ENCODE measurements at regions not wholly inside any gene's neighbourhood (a gene's known extent, or its start where the extent isn't known, plus 50 kb on each side); places are given as distances from the start of the nearest gene placed in this dataset.

GRCh38 chr13:80844164-80844563 is 503.2 kb upstream of the SPRY2 start:
- peaks cover 0 to 12% of the 10 kb centered on the region in 2 donors for H3K9me3 ChIP-seq (replicated peaks in 1 of 2; ENCODE audit: control insufficient read depth in 2 of 2, insufficient read depth in 1 of 2, low read depth in 1 of 2, low read length in 2 of 2)
- H3K4me2 ChIP-seq (ENCODE audit: insufficient read depth, low read length, poor library complexity, severe bottlenecking), result no peak overlapping the region
- DNase-seq (ENCODE audit: low spot score), result no peak

DNA sequence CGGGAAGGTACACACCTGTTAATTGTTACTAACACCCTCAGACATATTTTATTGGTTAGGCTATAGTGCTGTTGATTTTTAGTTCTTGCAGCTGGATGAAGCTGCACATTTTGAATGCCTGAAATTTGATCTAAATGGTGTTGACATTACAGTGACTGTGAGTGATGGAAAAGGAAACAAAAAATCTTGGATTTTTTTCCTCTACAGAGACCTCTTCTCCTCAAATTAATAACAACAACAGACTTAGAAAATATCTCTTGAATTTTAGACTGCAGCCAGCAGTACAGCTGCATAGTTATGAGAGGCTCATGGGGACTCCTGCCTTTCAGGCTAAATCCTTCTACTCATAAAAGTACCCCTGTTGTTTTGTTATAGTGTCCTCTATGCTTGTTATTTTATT is 500.5 kb upstream of the SPRY2 start:
- Histone ChIP-seq H3K4me2 (ENCODE audit: insufficient read depth, low read length, poor library complexity, severe bottlenecking) (no peak overlapping the region), H2BK12ac (ENCODE audit: low read length) (no peak overlapping the region), H2AFZ (ENCODE audit: low read length) (no peak overlapping the region), H4K8ac (ENCODE audit: low read depth, low read length) (no peak overlapping the region), H2BK120ac (ENCODE audit: low read depth, low read length) (no peak overlapping the region), H3K9me3 (replicated peaks in 1 of 2; ENCODE audit: control insufficient read depth in 2 of 2, insufficient read depth in 1 of 2, low read depth in 1 of 2, low read length in 2 of 2) (peaks cover 2 to 31% of the 10 kb centered on the region in 2 donors), H3K9ac (ENCODE audit: low read depth, low read length, poor library complexity) (no peak overlapping the region), H3K23ac (ENCODE audit: low read depth, low read length, poor library complexity) (no peak overlapping the region), H3K27me3 (ENCODE audit: control insufficient read depth in 3 of 3, insufficient read depth in 3 of 3, low read depth in 1 of 3, low read length in 3 of 3) (no peaks in the 10 kb centered on the region), H2AK5ac (ENCODE audit: low read depth, low read length) (no peak overlapping the region), H3K79me1 (ENCODE audit: low read depth, low read length) (no peaks in the 10 kb centered on the region), H3K27ac (replicated peaks; ENCODE audit: low read length) (no peak overlapping the region), H2BK15ac (ENCODE audit: low read length) (no peak overlapping the region), H3K14ac (ENCODE audit: low read length) (no peak overlapping the region), H3K4me3 (ENCODE audit: low read length in 2 of 2) (no peak overlapping the region), H3K4ac (ENCODE audit: low read length) (no peak overlapping the region), H3K36me3 (replicated peaks in 1 of 2; ENCODE audit: control insufficient read depth in 2 of 2, insufficient read depth in 2 of 2, low read length in 2 of 2) (no peaks in the 10 kb centered on the region), H4K91ac (ENCODE audit: low read depth, low read length, poor library complexity) (no peak overlapping the region), H2BK5ac (ENCODE audit: low read length) (no peak overlapping the region), H3K18ac (ENCODE audit: low read length) (no peak overlapping the region), H3K4me1 (ENCODE audit: control insufficient read depth in 2 of 2, insufficient read depth in 1 of 2, low read depth in 1 of 2, low read length in 2 of 2) (peaks cover 2 to 5% of the 10 kb centered on the region in 2 donors)
- WGBS, 2 donors (ENCODE audit: extremely low coverage in 2 of 2, insufficient read length in 2 of 2, insufficient replicate concordance in 1 of 2), result no CpG with 5 or more reads among the region's 1 CpG
- DNase-seq (ENCODE audit: low spot score), result no peak

More at GRCh38 chr13:80844164-80844563, 503.2 kb upstream of the SPRY2 start:
- H3K4me1 ChIP-seq (ENCODE audit: control insufficient read depth in 2 of 2, insufficient read depth in 1 of 2, low read depth in 1 of 2, low read length in 2 of 2), result peaks cover 2 to 5% of the 10 kb centered on the region in 2 donors
- H3K36me3 ChIP-seq (replicated peaks in 1 of 2; ENCODE audit: control insufficient read depth in 2 of 2, insufficient read depth in 2 of 2, low read length in 2 of 2), result no peaks in the 10 kb centered on the region
- H3K23ac ChIP-seq (ENCODE audit: low read depth, low read length, poor library complexity), result no peak overlapping the region
- H3K18ac ChIP-seq (ENCODE audit: low read length), result no peak overlapping the region
- H2AFZ ChIP-seq (ENCODE audit: low read length), result no peak overlapping the region
- no peak overlapping the region for H4K8ac ChIP-seq (ENCODE audit: low read depth, low read length)
- H2BK15ac ChIP-seq (ENCODE audit: low read length), result no peak overlapping the region
- H4K91ac ChIP-seq (ENCODE audit: low read depth, low read length, poor library complexity), result no peak overlapping the region
- no peak overlapping the region for H2BK12ac ChIP-seq (ENCODE audit: low read length)
- no peak overlapping the region for H3K27ac ChIP-seq (replicated peaks; ENCODE audit: low read length)
- H3K14ac ChIP-seq (ENCODE audit: low read length), result no peak overlapping the region
- H3K27me3 ChIP-seq (ENCODE audit: control insufficient read depth in 3 of 3, insufficient read depth in 3 of 3, low read depth in 1 of 3, low read length in 3 of 3), result no peaks in the 10 kb centered on the region
- no CpG with 5 or more reads among the region's 1 CpG for WGBS, 2 donors (ENCODE audit: extremely low coverage in 2 of 2, insufficient read length in 2 of 2, insufficient replicate concordance in 1 of 2)
- no peak overlapping the region for H2BK5ac ChIP-seq (ENCODE audit: low read length)
- no peak overlapping the region for H3K4me3 ChIP-seq (ENCODE audit: low read length in 2 of 2)
- H3K79me1 ChIP-seq (ENCODE audit: low read depth, low read length), result no peaks in the 10 kb centered on the region
- no peak overlapping the region for H2AK5ac ChIP-seq (ENCODE audit: low read depth, low read length)
- H3K4ac ChIP-seq (ENCODE audit: low read length), result no peak overlapping the region
- H3K9ac ChIP-seq (ENCODE audit: low read depth, low read length, poor library complexity), result no peak overlapping the region
- no peak overlapping the region for H2BK120ac ChIP-seq (ENCODE audit: low read depth, low read length)

- no peak overlapping the region for H2AK5ac ChIP-seq (ENCODE audit: low read depth, low read length)
- H4K8ac ChIP-seq (ENCODE audit: low read depth, low read length), result no peak overlapping the region
- H3K18ac ChIP-seq (ENCODE audit: low read length), result no peak overlapping the region
- H3K4ac ChIP-seq (ENCODE audit: low read length), result no peak overlapping the region
- H2AFZ ChIP-seq (ENCODE audit: low read length), result peak overlapping the region; percentile 57
- H3K14ac ChIP-seq (ENCODE audit: low read length), result no peak overlapping the region
- DNase-seq (ENCODE audit: low spot score), result peak; percentile 53
- H3K79me1 ChIP-seq (ENCODE audit: low read depth, low read length), result no peaks in the 10 kb centered on the region
- H3K27ac ChIP-seq (replicated peaks; ENCODE audit: low read length), result peak overlapping the region; percentile 66
- no peak overlapping the region for H2BK5ac ChIP-seq (ENCODE audit: low read length)
- H4K91ac ChIP-seq (ENCODE audit: low read depth, low read length, poor library complexity), result no peak overlapping the region
- H3K9me3 ChIP-seq (replicated peaks in 1 of 2; ENCODE audit: control insufficient read depth in 2 of 2, insufficient read depth in 1 of 2, low read depth in 1 of 2, low read length in 2 of 2), result peaks cover 2 to 31% of the 10 kb centered on the region in 2 donors
- no peak overlapping the region for H3K9ac ChIP-seq (ENCODE audit: low read depth, low read length, poor library complexity)
- H3K27me3 ChIP-seq (ENCODE audit: control insufficient read depth in 3 of 3, insufficient read depth in 3 of 3, low read depth in 1 of 3, low read length in 3 of 3), result no peaks in the 10 kb centered on the region
- no peak overlapping the region for H3K4me2 ChIP-seq (ENCODE audit: insufficient read depth, low read length, poor library complexity, severe bottlenecking)
- H3K36me3 ChIP-seq (replicated peaks in 1 of 2; ENCODE audit: control insufficient read depth in 2 of 2, insufficient read depth in 2 of 2, low read length in 2 of 2), result no peaks in the 10 kb centered on the region
- H2BK12ac ChIP-seq (ENCODE audit: low read length), result no peak overlapping the region
- H3K4me3 ChIP-seq (ENCODE audit: low read length in 2 of 2), result no peak overlapping the region
- peaks cover 2 to 5% of the 10 kb centered on the region in 2 donors for H3K4me1 ChIP-seq (ENCODE audit: control insufficient read depth in 2 of 2, insufficient read depth in 1 of 2, low read depth in 1 of 2, low read length in 2 of 2)
- no CpG with 5 or more reads among the region's 7 CpGs for WGBS, 2 donors (ENCODE audit: extremely low coverage in 2 of 2, insufficient read length in 2 of 2, insufficient replicate concordance in 1 of 2)
- no peak overlapping the region for H3K23ac ChIP-seq (ENCODE audit: low read depth, low read length, poor library complexity)
- H2BK15ac ChIP-seq (ENCODE audit: low read length), result no peak overlapping the region
- H2BK120ac ChIP-seq (ENCODE audit: low read depth, low read length), result no peak overlapping the region
Measured at GRCh38 chr13:80840316-80840976, 499.5 kb upstream of the SPRY2 start.

DNA sequence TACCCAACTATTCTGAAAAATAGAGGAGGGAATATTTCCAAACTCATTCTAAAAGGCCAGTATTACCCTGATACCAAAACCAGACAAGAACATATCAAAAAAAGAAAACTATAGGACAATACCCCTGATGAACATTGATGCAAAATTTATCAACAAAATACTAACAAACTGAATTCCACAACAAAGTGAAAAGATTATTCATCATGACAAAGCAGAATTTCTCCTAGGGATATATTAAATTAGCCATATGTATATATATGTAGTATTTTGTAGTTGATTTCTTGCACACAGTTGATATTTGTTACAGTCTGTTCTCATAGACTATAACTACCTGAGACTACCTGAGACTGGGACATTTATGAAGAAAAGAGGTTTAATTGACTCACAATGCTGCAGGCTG is 495.0 kb upstream of the SPRY2 start:
- Histone ChIP-seq H3K27ac (replicated peaks; ENCODE audit: low read length) (no peak overlapping the region), H3K14ac (ENCODE audit: low read length) (no peak overlapping the region), H2BK120ac (ENCODE audit: low read depth, low read length) (no peak overlapping the region), H4K8ac (ENCODE audit: low read depth, low read length) (no peak overlapping the region), H3K27me3 (ENCODE audit: control insufficient read depth in 3 of 3, insufficient read depth in 3 of 3, low read depth in 1 of 3, low read length in 3 of 3) (no peaks in the 10 kb centered on the region), H3K4me1 (ENCODE audit: control insufficient read depth in 2 of 2, insufficient read depth in 1 of 2, low read depth in 1 of 2, low read length in 2 of 2) (peaks cover 0 to 2% of the 10 kb centered on the region in 2 donors), H3K23ac (ENCODE audit: low read depth, low read length, poor library complexity) (no peak overlapping the region), H3K79me1 (ENCODE audit: low read depth, low read length) (no peaks in the 10 kb centered on the region), H2BK5ac (ENCODE audit: low read length) (no peak overlapping the region), H3K4me2 (ENCODE audit: insufficient read depth, low read length, poor library complexity, severe bottlenecking) (no peak overlapping the region), H3K4ac (ENCODE audit: low read length) (no peak overlapping the region), H2AFZ (ENCODE audit: low read length) (no peak overlapping the region), H3K4me3 (ENCODE audit: low read length in 2 of 2) (no peak overlapping the region), H2AK5ac (ENCODE audit: low read depth, low read length) (no peak overlapping the region), H2BK15ac (ENCODE audit: low read length) (no peak overlapping the region), H3K9ac (ENCODE audit: low read depth, low read length, poor library complexity) (no peak overlapping the region), H2BK12ac (ENCODE audit: low read length) (no peak overlapping the region), H4K91ac (ENCODE audit: low read depth, low read length, poor library complexity) (no peak overlapping the region), H3K9me3 (replicated peaks in 1 of 2; ENCODE audit: control insufficient read depth in 2 of 2, insufficient read depth in 1 of 2, low read depth in 1 of 2, low read length in 2 of 2) (peaks cover 12 to 50% of the 10 kb centered on the region in 2 donors), H3K18ac (ENCODE audit: low read length) (no peak overlapping the region), H3K36me3 (replicated peaks in 1 of 2; ENCODE audit: control insufficient read depth in 2 of 2, insufficient read depth in 2 of 2, low read length in 2 of 2) (no peaks in the 10 kb centered on the region)
- no peak for DNase-seq (ENCODE audit: low spot score)

Measured in neuronal stem cell (in vitro differentiated cells).